Glutamatergic neuron (in vitro differentiated cells): ENCODE measurements at regions not wholly inside any gene's neighbourhood (a gene's known extent, or its start where the extent isn't known, plus 50 kb on each side); places are given as distances from the start of the nearest gene placed in this dataset.

Experiments used
- DNase-seq: peaks from one replicate; pipeline ENCODE4 v3.0.0; 2022
- H3K27ac Mint-ChIP-seq: one replicate; pipeline ENCODE4 v1.8.0; 2020; ENCODE audit warnings: mild to moderate bottlenecking, mixed read lengths, inconsistent platforms; ENCODE audit not compliant: unreplicated experiment
- H3K27me3 Mint-ChIP-seq: one replicate; pipeline ENCODE4 v1.8.0; 2020; ENCODE audit warnings: mild to moderate bottlenecking, moderate library complexity, mixed read lengths, inconsistent platforms; ENCODE audit not compliant: unreplicated experiment
- H3K36me3 Mint-ChIP-seq: one replicate; pipeline ENCODE4 v1.8.0; 2020; ENCODE audit warnings: mild to moderate bottlenecking, mixed read lengths, inconsistent platforms; ENCODE audit not compliant: unreplicated experiment
- H3K4me1 Mint-ChIP-seq: one replicate; pipeline ENCODE4 v1.8.0; 2020; ENCODE audit warnings: mild to moderate bottlenecking, low read depth, mixed read lengths, inconsistent platforms; ENCODE audit not compliant: unreplicated experiment
- H3K4me3 Mint-ChIP-seq: one replicate; pipeline ENCODE4 v1.8.0; 2020; ENCODE audit warnings: mild to moderate bottlenecking, mixed read lengths, inconsistent platforms; ENCODE audit not compliant: unreplicated experiment
- H3K9me3 Mint-ChIP-seq: one replicate; pipeline ENCODE4 v1.8.0; 2020; ENCODE audit warnings: mild to moderate bottlenecking, moderate library complexity, mixed read lengths, inconsistent platforms; ENCODE audit not compliant: unreplicated experiment
- TF ChIP-seq, protein P1 (sequence below): fragments of 200-600 bp; sonication (generic); IDR thresholded peaks from one replicate; pipeline ENCODE4 v1.5.0; 2021; ENCODE audit not compliant: partially characterized antibody, unreplicated experiment

GRCh38 chr18:22681908-22682307 lies 251.2 kb upstream of the RBBP8 start:
- H3K27me3 Mint-ChIP-seq = no peaks in the 10 kb centered on the region
- no peak overlapping the region for H3K27ac Mint-ChIP-seq
- no peak for DNase-seq
- H3K4me1 Mint-ChIP-seq = no peaks in the 10 kb centered on the region
- no peak overlapping the region for H3K4me3 Mint-ChIP-seq
- TF ChIP-seq, protein P1, sequence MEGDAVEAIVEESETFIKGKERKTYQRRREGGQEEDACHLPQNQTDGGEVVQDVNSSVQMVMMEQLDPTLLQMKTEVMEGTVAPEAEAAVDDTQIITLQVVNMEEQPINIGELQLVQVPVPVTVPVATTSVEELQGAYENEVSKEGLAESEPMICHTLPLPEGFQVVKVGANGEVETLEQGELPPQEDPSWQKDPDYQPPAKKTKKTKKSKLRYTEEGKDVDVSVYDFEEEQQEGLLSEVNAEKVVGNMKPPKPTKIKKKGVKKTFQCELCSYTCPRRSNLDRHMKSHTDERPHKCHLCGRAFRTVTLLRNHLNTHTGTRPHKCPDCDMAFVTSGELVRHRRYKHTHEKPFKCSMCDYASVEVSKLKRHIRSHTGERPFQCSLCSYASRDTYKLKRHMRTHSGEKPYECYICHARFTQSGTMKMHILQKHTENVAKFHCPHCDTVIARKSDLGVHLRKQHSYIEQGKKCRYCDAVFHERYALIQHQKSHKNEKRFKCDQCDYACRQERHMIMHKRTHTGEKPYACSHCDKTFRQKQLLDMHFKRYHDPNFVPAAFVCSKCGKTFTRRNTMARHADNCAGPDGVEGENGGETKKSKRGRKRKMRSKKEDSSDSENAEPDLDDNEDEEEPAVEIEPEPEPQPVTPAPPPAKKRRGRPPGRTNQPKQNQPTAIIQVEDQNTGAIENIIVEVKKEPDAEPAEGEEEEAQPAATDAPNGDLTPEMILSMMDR = no peak
- H3K9me3 Mint-ChIP-seq = no peaks in the 10 kb centered on the region
- H3K36me3 Mint-ChIP-seq = peaks cover 5% of the 10 kb centered on the region

DNA sequence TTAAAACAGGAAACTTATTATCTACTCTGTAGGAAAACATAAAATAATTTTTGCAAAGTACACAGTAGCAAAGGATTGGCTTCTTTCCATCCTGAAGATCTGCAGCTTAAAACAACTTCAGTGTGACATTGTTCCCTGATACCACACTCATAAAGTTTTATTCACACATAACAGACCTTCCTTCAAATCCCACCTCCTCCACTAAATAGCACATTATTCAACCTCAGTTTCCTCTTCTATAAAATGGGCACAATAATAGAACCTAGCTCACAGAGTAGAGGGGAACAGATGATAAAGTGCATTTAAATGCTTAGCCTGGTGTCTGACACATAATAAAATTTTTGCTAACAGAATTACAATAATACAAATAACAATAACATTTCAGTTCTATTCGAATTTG lies 250.4 kb upstream of the RBBP8 start:
- Mint-ChIP-seq H3K9me3 (no peaks in the 10 kb centered on the region), H3K27ac (no peak overlapping the region), H3K4me1 (no peaks in the 10 kb centered on the region), H3K4me3 (no peak overlapping the region), H3K27me3 (no peaks in the 10 kb centered on the region), H3K36me3 (peaks cover 5% of the 10 kb centered on the region)
- TF ChIP-seq, protein P1 = no peak
- no peak for DNase-seq

DNA sequence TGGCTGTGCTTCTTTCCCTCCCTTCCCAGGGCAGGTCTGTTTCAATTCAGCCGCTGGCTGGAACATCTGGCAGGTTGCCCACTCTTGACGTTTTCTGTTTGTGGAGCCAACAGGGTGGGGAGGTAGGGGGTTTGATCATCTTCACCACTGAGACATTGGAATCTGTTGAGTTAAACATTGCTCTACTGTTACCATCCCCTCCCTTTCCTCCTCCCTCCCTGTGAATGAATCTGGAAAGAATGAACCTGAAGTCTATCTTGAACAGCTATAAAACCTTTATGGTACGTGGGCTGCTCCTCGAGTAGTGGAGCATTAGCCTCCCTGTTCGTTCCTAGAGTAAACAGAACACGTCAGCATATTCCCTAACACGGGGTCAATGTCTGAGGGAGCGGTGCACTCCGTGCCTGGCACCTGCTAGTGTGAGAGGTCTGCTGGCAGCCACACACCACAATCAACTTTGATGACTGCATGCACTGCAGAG lies 249.9 kb upstream of the RBBP8 start:
- H3K27ac Mint-ChIP-seq = no peak overlapping the region
- TF ChIP-seq, protein P1 = no peak
- DNase-seq = no peak
- H3K4me3 Mint-ChIP-seq = no peak overlapping the region
- H3K9me3 Mint-ChIP-seq = no peaks in the 10 kb centered on the region
- no peaks in the 10 kb centered on the region for H3K27me3 Mint-ChIP-seq
- peaks cover 5% of the 10 kb centered on the region for H3K36me3 Mint-ChIP-seq
- no peaks in the 10 kb centered on the region for H3K4me1 Mint-ChIP-seq

GRCh38 chr18:22683786-22684185 lies 249.3 kb upstream of the RBBP8 start:
- Mint-ChIP-seq H3K36me3 (peaks cover 5% of the 10 kb centered on the region), H3K4me1 (no peaks in the 10 kb centered on the region)
- no peak for DNase-seq

DNA sequence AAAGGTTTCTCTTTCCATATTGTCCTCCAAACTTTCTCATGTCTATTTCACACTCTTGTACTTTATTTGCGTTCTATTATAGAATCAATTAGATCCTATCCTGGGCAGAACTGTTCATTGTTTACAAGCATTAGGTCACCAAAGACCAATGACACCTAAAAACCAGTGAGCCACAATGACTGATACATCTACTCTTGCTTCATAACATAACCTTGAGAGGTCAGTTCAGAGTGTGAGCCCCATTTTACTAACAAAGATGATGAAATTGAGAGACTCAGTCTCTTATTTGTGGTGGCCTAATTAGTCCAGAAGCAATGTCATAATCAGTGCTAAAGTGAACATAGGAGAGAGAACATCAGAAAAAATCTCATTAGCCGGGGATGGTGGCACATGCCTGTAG lies 248.9 kb upstream of the RBBP8 start:
- no peak for DNase-seq
- Mint-ChIP-seq H3K4me1 (no peaks in the 10 kb centered on the region), H3K27me3 (no peaks in the 10 kb centered on the region), H3K36me3 (peaks cover 5% of the 10 kb centered on the region), H3K9me3 (no peaks in the 10 kb centered on the region), H3K4me3 (no peak overlapping the region), H3K27ac (no peak overlapping the region)
- TF ChIP-seq, protein P1 = no peak

More at GRCh38 chr18:22683786-22684185, 249.3 kb upstream of the RBBP8 start:
- Mint-ChIP-seq H3K4me3 (no peak overlapping the region), H3K27ac (no peak overlapping the region), H3K27me3 (no peaks in the 10 kb centered on the region), H3K9me3 (no peaks in the 10 kb centered on the region)
- TF ChIP-seq, protein P1 = no peak
